DND-41 (cell line): ENCODE measurements at regions not wholly inside any gene's neighbourhood (a gene's known extent, or its start where the extent isn't known, plus 50 kb on each side); places are given as distances from the start of the nearest gene placed in this dataset.

Experiments
- ATAC-seq: fragments of 200-7000 bp; cut with Tn5 transposase; 3 replicates; pipeline ENCODE4 v1.9.1; 2021; ENCODE audit warnings: low read depth; ENCODE audit not compliant: insufficient read depth
- DNase-seq: peaks from one replicate; pipeline ENCODE4 v3.0.0-alpha.2; 2020
- H2AFZ ChIP-seq: 2 replicates; pipeline ENCODE4 v1.6.0; 2012; ENCODE audit warnings: low read depth, low read length
- H3K27ac ChIP-seq: 2 replicates; pipeline ENCODE4 v1.5.1; 2012; ENCODE audit warnings: low read length, inconsistent platforms
- H3K27me3 ChIP-seq: fragments of 200-600 bp; sonication (generic); 2 replicates; pipeline ENCODE4 v1.6.0; 2012; ENCODE audit warnings: low read length, mild to moderate bottlenecking, inconsistent platforms; ENCODE audit not compliant: insufficient read depth, poor library complexity
- H3K36me3 ChIP-seq: 2 replicates; pipeline ENCODE4 v1.5.1; 2012; ENCODE audit warnings: low read length, inconsistent platforms; ENCODE audit not compliant: insufficient read depth
- H3K4me1 ChIP-seq: 2 replicates; pipeline ENCODE4 v1.5.1; 2012; ENCODE audit warnings: mild to moderate bottlenecking, low read length; ENCODE audit not compliant: insufficient read depth
- H3K4me2 ChIP-seq: 2 replicates; pipeline ENCODE4 v1.6.0; 2012; ENCODE audit warnings: mild to moderate bottlenecking, moderate library complexity, low read length, inconsistent platforms; ENCODE audit not compliant: insufficient read depth
- H3K4me3 ChIP-seq, 2 experiments: fragments of 200-600 bp in 1 of 2; shearing (Covaris generic) in 1 of 2; 2 replicates each; pipeline ENCODE4 v1.5.1; 2012 to 2016; ENCODE audit warnings: inconsistent platforms in 2 of 2, low read length in 2 of 2, mild to moderate bottlenecking in 2 of 2, low read depth in 1 of 2, moderate library complexity in 1 of 2
- H3K79me2 ChIP-seq: 2 replicates; pipeline ENCODE4 v1.6.0; 2012; ENCODE audit warnings: low read length, inconsistent platforms; ENCODE audit not compliant: insufficient read depth
- H3K9ac ChIP-seq: 2 replicates; pipeline ENCODE4 v1.6.0; 2012; ENCODE audit warnings: low read depth, mild to moderate bottlenecking, inconsistent platforms, low read length, moderate library complexity
- H3K9me3 ChIP-seq: 2 replicates; pipeline ENCODE4 v1.5.1; 2012; ENCODE audit warnings: low read length, moderate library complexity, mild to moderate bottlenecking, inconsistent platforms; ENCODE audit not compliant: insufficient read depth, severe bottlenecking
- H4K20me1 ChIP-seq: 2 replicates; pipeline ENCODE4 v1.6.0; 2012; ENCODE audit warnings: low read length; ENCODE audit not compliant: insufficient read depth
- CTCF ChIP-seq: IDR thresholded peaks from 2 replicates; pipeline ENCODE4 v1.5.1; 2012; ENCODE audit warnings: borderline replicate concordance, low read length, moderate library complexity, mild to moderate bottlenecking; ENCODE audit not compliant: poor library complexity, severe bottlenecking; ENCODE audit errors: extremely low read depth
- EZH2 ChIP-seq: IDR thresholded peaks from 3 replicates; pipeline ENCODE4 v1.6.1; 2012; ENCODE audit warnings: borderline replicate concordance, low read depth, mild to moderate bottlenecking, moderate library complexity, low read length, inconsistent platforms; ENCODE audit not compliant: severe bottlenecking

DNA sequence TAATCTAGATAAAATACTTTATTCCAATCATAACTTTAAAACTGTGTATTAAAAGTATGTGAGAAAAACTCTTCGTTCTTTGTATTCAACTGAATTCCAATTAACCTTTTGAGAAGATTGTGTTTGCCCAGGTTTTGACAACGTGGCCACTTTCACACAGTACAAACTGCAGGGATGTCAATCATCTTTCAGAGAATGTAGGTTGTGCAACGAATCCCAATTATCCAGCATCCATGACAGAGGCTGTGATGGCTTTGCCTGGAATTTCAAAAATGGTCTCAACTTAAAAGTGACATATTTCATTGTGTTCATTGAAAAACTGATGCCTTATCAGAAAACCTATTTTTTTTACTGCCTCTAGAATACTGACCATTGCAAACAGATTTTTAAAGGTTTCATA, 615.1 kb upstream of the KCNMB2 start:
- DNase-seq, result no peak
- no peak for ATAC-seq
- Histone ChIP-seq H2AFZ (no peak overlapping the region), H3K27ac (no peak overlapping the region), H3K9me3 (no peaks in the 10 kb centered on the region), H3K27me3 (no peaks in the 10 kb centered on the region), H3K4me1 (no peaks in the 10 kb centered on the region), H4K20me1 (no peaks in the 10 kb centered on the region), H3K4me2 (no peak overlapping the region), H3K9ac (no peak overlapping the region), H3K79me2 (no peaks in the 10 kb centered on the region), H3K4me3 (no peak overlapping the region), H3K36me3 (no peaks in the 10 kb centered on the region)
- no peak for TF ChIP-seq EZH2
- TF ChIP-seq CTCF, result no peak

- Histone ChIP-seq H4K20me1 (no peaks in the 10 kb centered on the region), H3K36me3 (no peaks in the 10 kb centered on the region), H3K4me3 (no peak overlapping the region), H3K4me2 (no peak overlapping the region), H3K9ac (no peak overlapping the region), H2AFZ (no peak overlapping the region), H3K27me3 (no peaks in the 10 kb centered on the region), H3K27ac (no peak overlapping the region), H3K79me2 (no peaks in the 10 kb centered on the region), H3K4me1 (no peaks in the 10 kb centered on the region), H3K9me3 (no peaks in the 10 kb centered on the region)
- TF ChIP-seq EZH2, result no peak
- no peak for TF ChIP-seq CTCF
- ATAC-seq, result no peak
- no peak for DNase-seq
These were observed 612.0 kb upstream of the KCNMB2 start for GRCh38 chr3:177924261-177924660.

- H3K27me3 ChIP-seq, result no peaks in the 10 kb centered on the region
- H3K36me3 ChIP-seq, result no peaks in the 10 kb centered on the region
- H4K20me1 ChIP-seq, result no peaks in the 10 kb centered on the region
- H3K9me3 ChIP-seq, result no peaks in the 10 kb centered on the region
- H3K4me1 ChIP-seq, result no peaks in the 10 kb centered on the region
- no peak overlapping the region for H2AFZ ChIP-seq
- ATAC-seq, result no peak
- no peak for TF ChIP-seq EZH2
- no peak for TF ChIP-seq CTCF
- H3K4me2 ChIP-seq, result no peak overlapping the region
- no peak overlapping the region for H3K27ac ChIP-seq
- H3K4me3 ChIP-seq, result no peak overlapping the region
- DNase-seq, result no peak
- no peaks in the 10 kb centered on the region for H3K79me2 ChIP-seq
- H3K9ac ChIP-seq, result no peak overlapping the region
These were observed 607.9 kb upstream of the KCNMB2 start for GRCh38 chr3:177928172-177928873.
